ENCODE measurements at regions not wholly inside any gene's neighbourhood (a gene's known extent, or its start where the extent isn't known, plus 50 kb on each side); places are given as distances from the start of the nearest gene placed in this dataset.

DNA sequence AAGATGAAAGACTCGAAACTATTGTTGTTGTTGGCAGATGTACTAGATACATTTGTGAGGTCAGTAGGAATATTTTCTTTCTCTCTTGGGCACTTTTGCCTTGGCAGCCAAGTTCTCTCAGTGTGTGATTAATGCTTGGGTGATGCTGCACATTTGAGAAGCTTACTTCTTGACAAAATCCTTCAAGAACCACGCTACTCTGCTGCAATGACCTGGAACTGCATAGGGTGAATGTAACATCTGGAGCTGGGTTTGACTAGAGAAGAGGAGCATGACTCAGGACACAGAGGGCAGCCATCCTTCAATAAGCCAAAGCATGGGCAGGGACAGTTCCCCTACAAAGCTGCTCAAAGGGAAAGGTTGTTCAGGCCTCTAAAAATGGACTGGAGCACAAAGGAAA is 75.5 kb upstream of the PUM3 start:
- Histone ChIP-seq H3K9me3 (ENCODE audit: insufficient read depth, low read depth) (no peaks in the 10 kb centered on the region), H3K27me3 (ENCODE audit: insufficient read depth, low read depth) (0 out of 2 replicates have a peak, but pooled peaks cover 10% of the 10 kb centered on the region), H3K9me2 (ENCODE audit: insufficient read depth) (no peaks in the 10 kb centered on the region), H3K36me3 (ENCODE audit: low read depth) (no peaks in the 10 kb centered on the region), H3F3A (ENCODE audit: insufficient read depth, low read depth) (no peaks in the 10 kb centered on the region), H3K4me2 (no peak overlapping the region), H2AFZ (no peak overlapping the region), H4K20me1 (ENCODE audit: insufficient read depth) (no peaks in the 10 kb centered on the region), H3K4me1 (replicated peaks; ENCODE audit: insufficient read depth) (no peaks in the 10 kb centered on the region), H3K4me3 (no peak overlapping the region), H3K79me2 (ENCODE audit: low read depth) (no peaks in the 10 kb centered on the region), H3K27ac (no peak overlapping the region)
- ChIA-PET POLR2A (ENCODE audit: unreplicated experiment) (interaction anchor here (0.6 kb wide), 1 partner anchor 771 kb away, joined by 4 read pairs; no protein-coding TSS in a partner anchor), CTCF (no interaction called here)
- no TSS peak for BruUV-seq (replicated peaks)
- TF ChIP-seq EZH2 (IDR thresholded peaks at IDR 0.05; ENCODE audit: low read depth) = no peak
- TF ChIP-seq, protein P1, sequence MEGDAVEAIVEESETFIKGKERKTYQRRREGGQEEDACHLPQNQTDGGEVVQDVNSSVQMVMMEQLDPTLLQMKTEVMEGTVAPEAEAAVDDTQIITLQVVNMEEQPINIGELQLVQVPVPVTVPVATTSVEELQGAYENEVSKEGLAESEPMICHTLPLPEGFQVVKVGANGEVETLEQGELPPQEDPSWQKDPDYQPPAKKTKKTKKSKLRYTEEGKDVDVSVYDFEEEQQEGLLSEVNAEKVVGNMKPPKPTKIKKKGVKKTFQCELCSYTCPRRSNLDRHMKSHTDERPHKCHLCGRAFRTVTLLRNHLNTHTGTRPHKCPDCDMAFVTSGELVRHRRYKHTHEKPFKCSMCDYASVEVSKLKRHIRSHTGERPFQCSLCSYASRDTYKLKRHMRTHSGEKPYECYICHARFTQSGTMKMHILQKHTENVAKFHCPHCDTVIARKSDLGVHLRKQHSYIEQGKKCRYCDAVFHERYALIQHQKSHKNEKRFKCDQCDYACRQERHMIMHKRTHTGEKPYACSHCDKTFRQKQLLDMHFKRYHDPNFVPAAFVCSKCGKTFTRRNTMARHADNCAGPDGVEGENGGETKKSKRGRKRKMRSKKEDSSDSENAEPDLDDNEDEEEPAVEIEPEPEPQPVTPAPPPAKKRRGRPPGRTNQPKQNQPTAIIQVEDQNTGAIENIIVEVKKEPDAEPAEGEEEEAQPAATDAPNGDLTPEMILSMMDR (conservative IDR thresholded peaks at IDR 0.05) = no peak
- intact Hi-C loops (cut with micrococcal nuclease; ENCODE audit: unreplicated experiment) = no loop called here
- DNase-seq = no peak

DNA sequence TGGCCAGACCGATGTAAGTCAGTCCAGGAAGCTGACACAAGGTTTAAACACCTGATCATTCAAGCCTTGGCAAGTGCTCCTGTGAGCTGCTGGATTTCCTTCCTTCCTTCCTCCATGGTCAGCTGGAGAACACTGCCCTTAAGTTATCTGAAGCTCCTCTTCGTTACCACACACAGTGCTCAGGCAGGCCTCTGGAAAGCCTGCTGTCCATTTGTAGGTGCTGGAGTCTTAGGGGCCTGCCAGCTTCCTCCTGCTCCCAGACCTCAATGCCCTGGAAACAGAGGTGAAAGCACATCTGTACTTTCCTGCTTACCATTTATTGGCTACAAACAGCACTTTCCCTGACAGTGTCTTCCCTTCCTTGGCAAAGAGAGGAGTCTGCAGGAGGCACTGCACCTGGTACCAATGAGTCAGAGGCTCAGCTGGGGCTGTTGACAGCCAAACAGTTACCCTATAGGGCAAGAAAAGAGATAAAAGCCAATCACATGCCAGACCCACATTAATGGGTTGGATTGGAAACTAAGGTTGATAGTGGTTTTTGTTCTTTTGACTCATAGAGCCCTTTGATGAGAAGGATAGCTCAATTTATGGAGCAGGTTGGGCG is 72.6 kb upstream of the PUM3 start:
- Histone ChIP-seq H3F3A (ENCODE audit: insufficient read depth, low read depth) (no peaks in the 10 kb centered on the region), H3K27me3 (ENCODE audit: insufficient read depth, low read depth) (0 out of 2 replicates have a peak, but pooled peaks cover 4% of the 10 kb centered on the region), H2AFZ (no peak overlapping the region), H3K4me3 (no peak overlapping the region), H3K79me2 (ENCODE audit: low read depth) (no peaks in the 10 kb centered on the region), H3K9me3 (ENCODE audit: insufficient read depth, low read depth) (no peaks in the 10 kb centered on the region), H4K20me1 (ENCODE audit: insufficient read depth) (no peaks in the 10 kb centered on the region), H3K4me1 (replicated peaks; ENCODE audit: insufficient read depth) (no peaks in the 10 kb centered on the region), H3K27ac (no peak overlapping the region), H3K4me2 (no peak overlapping the region), H3K9me2 (ENCODE audit: insufficient read depth) (no peaks in the 10 kb centered on the region), H3K36me3 (ENCODE audit: low read depth) (no peaks in the 10 kb centered on the region)
- no TSS peak for BruUV-seq (replicated peaks)
- DNase-seq = no peak
- ChIA-PET CTCF (interaction anchor here (0.5 kb wide), 1 partner anchor 13 kb away, joined by 3 read pairs; no protein-coding TSS in a partner anchor), POLR2A (ENCODE audit: unreplicated experiment) (no interaction called here)
- TF ChIP-seq EZH2 (IDR thresholded peaks at IDR 0.05; ENCODE audit: low read depth) = no peak
- TF ChIP-seq, protein P1 (conservative IDR thresholded peaks at IDR 0.05) = no peak
- intact Hi-C loops (cut with micrococcal nuclease; ENCODE audit: unreplicated experiment) = no loop called here

DNA sequence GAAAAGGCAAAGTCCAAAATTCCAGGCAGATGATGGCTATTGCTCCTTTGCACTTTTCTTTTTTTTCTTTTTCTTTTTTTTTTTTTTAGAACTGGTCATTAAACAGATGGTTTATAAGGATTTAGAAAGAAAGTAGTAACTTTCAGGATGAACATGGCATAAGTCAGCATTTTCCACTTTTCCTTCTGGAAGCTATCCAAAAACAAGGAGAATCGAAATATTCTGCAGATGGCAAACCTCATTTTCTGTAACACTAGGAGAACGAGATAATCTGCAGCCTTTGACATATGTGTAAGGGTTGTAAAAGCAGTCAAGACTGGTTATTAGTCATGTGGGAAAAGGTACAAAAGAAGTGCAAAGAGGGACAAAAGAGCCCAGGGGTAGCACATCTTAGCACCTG is 69.1 kb upstream of the PUM3 start:
- no peak for TF ChIP-seq EZH2 (IDR thresholded peaks at IDR 0.05; ENCODE audit: low read depth)
- TF ChIP-seq, protein P1 (conservative IDR thresholded peaks at IDR 0.05) = no peak
- no peaks in the 10 kb centered on the region for H4K20me1 ChIP-seq (ENCODE audit: insufficient read depth)
- no peaks in the 10 kb centered on the region for H3K9me2 ChIP-seq (ENCODE audit: insufficient read depth)
- ChIA-PET CTCF (no interaction called here), POLR2A (ENCODE audit: unreplicated experiment) (no interaction called here)
- H3K27ac ChIP-seq = no peak overlapping the region
- H3F3A ChIP-seq (ENCODE audit: insufficient read depth, low read depth) = no peaks in the 10 kb centered on the region
- no peaks in the 10 kb centered on the region for H3K9me3 ChIP-seq (ENCODE audit: insufficient read depth, low read depth)
- no peaks in the 10 kb centered on the region for H3K79me2 ChIP-seq (ENCODE audit: low read depth)
- BruUV-seq (replicated peaks) = no TSS peak
- no peak overlapping the region for H3K4me3 ChIP-seq
- H3K27me3 ChIP-seq (ENCODE audit: insufficient read depth, low read depth) = 0 out of 2 replicates have a peak, but pooled peaks cover 4% of the 10 kb centered on the region
- H3K4me2 ChIP-seq = no peak overlapping the region
- H3K4me1 ChIP-seq (replicated peaks; ENCODE audit: insufficient read depth) = no peaks in the 10 kb centered on the region
- intact Hi-C loops (cut with micrococcal nuclease; ENCODE audit: unreplicated experiment) = no loop called here
- no peak for DNase-seq
- no peaks in the 10 kb centered on the region for H3K36me3 ChIP-seq (ENCODE audit: low read depth)
- H2AFZ ChIP-seq = no peak overlapping the region

All from PC-9 (cell line).